SK-MEL-5 (cell line): ENCODE measurements at regions not wholly inside any gene's neighbourhood (a gene's known extent, or its start where the extent isn't known, plus 50 kb on each side); places are given as distances from the start of the nearest gene placed in this dataset.
A peak's percentile ranks its signal among the peaks of the same experiment; 100 is the strongest.
"Not testable (repeated sequence)": the region's sequence is repeated elsewhere in the genome, so short reads cannot be mapped to it uniquely, and the experiment has no call there.

ENCODE experiments used
- DNase-seq: peaks from one replicate; pipeline ENCODE4 v3.0.0-alpha.2; 2016; ENCODE audit warnings: low read depth, low spot score
- in situ Hi-C: cut with HindIII; loops from 2 replicates; pipeline ENCODE4 v1.10.0; 2016; ENCODE audit warnings: low sequenced_read_pairs, high pct_unique_total_duplicates, low pct_unique_long_range_greater_than_20kb

- in situ Hi-C loops: no loop called here
- DNase-seq: no peak
Observed at GRCh38 chr2:145524836-145525235, 1004.9 kb upstream of the ZEB2 start.

- peak; percentile 2 for DNase-seq
- in situ Hi-C loops: no loop called here
Observed at GRCh38 chr2:145524303-145524702, 1004.4 kb upstream of the ZEB2 start.

GRCh38 chr2:145519254-145519653 lies 999.3 kb upstream of the ZEB2 start:
- DNase-seq, in situ Hi-C loops: not testable (repeated sequence)

GRCh38 chr2:145511946-145512345 lies 992.0 kb upstream of the ZEB2 start:
- peak; percentile 97 for DNase-seq

GRCh38 chr2:145503511-145503910 lies 983.6 kb upstream of the ZEB2 start:
- no peak for DNase-seq
- in situ Hi-C loops: no loop called here

More at GRCh38 chr2:145511946-145512345, 992.0 kb upstream of the ZEB2 start:
- in situ Hi-C loops: no loop called here

- in situ Hi-C loops: no loop called here
- no peak for DNase-seq
Observed at GRCh38 chr2:145501920-145502319, 982.0 kb upstream of the ZEB2 start.

- DNase-seq: no peak
- in situ Hi-C loops: no loop called here
Observed at GRCh38 chr2:145495590-145495989, 975.7 kb upstream of the ZEB2 start.

- in situ Hi-C loops: no loop called here
- DNase-seq: no peak
Observed at GRCh38 chr2:145494441-145494840, 974.5 kb upstream of the ZEB2 start.

GRCh38 chr2:145488571-145488970 lies 968.7 kb upstream of the ZEB2 start:
- in situ Hi-C loops: no loop called here
- DNase-seq: no peak

- DNase-seq: peak; percentile 37
Observed at GRCh38 chr2:145484448-145485097, 964.7 kb upstream of the ZEB2 start.

GRCh38 chr2:145483854-145484253 lies 963.9 kb upstream of the ZEB2 start:
- in situ Hi-C loops: no loop called here

More at GRCh38 chr2:145484448-145485097, 964.7 kb upstream of the ZEB2 start:
- in situ Hi-C loops: no loop called here

GRCh38 chr2:145481334-145481922 lies 961.5 kb upstream of the ZEB2 start:
- in situ Hi-C loops: no loop called here
- no peak for DNase-seq

More at GRCh38 chr2:145483854-145484253, 963.9 kb upstream of the ZEB2 start:
- no peak for DNase-seq

GRCh38 chr2:145464866-145465265 lies 944.9 kb upstream of the ZEB2 start:
- in situ Hi-C loops: no loop called here
- DNase-seq: no peak

GRCh38 chr2:145460112-145460511 lies 940.2 kb upstream of the ZEB2 start:
- in situ Hi-C loops: no loop called here

GRCh38 chr2:145431181-145431951 lies 911.4 kb upstream of the ZEB2 start:
- DNase-seq: peak; percentile 58
- in situ Hi-C loops: no loop called here

More at GRCh38 chr2:145460112-145460511, 940.2 kb upstream of the ZEB2 start:
- DNase-seq: no peak

- DNase-seq: no peak
- in situ Hi-C loops: no loop called here
Observed at GRCh38 chr2:145423809-145424208, 903.9 kb upstream of the ZEB2 start.

GRCh38 chr2:145422576-145422975 lies 902.7 kb upstream of the ZEB2 start:
- no peak for DNase-seq
- in situ Hi-C loops: no loop called here

GRCh38 chr2:145421841-145422240 lies 901.9 kb upstream of the ZEB2 start:
- no peak for DNase-seq
- in situ Hi-C loops: no loop called here

- in situ Hi-C loops: no loop called here
- DNase-seq: no peak
Observed at GRCh38 chr2:145416640-145417039, 896.7 kb upstream of the ZEB2 start.
